Prostate gland (tissue), 2 donors: ENCODE measurements at regions not wholly inside any gene's neighbourhood (a gene's known extent, or its start where the extent isn't known, plus 50 kb on each side); places are given as distances from the start of the nearest gene placed in this dataset.

Experiments
- DNase-seq: peaks from one replicate; pipeline ENCODE4 v3.0.0-alpha.2; 2019; ENCODE audit warnings: low spot score
- H3K27ac ChIP-seq, 2 donors: fragments of 200-600 bp; sonication (generic); 2 replicates each; pipeline ENCODE4 v1.5.1; 2017 to 2019
- H3K27me3 ChIP-seq: fragments of 200-600 bp; sonication (generic); replicated peaks from 2 replicates; pipeline ENCODE4 v1.5.1; 2019; ENCODE audit not compliant: insufficient read depth
- H3K36me3 ChIP-seq, 2 donors: fragments of 200-600 bp; sonication (generic); 1 replicate in 1 of 2; 2 replicates in 1 of 2; pipeline versions ENCODE4 v1.5.1 to v1.8.1; 2017 to 2019
- H3K4me1 ChIP-seq: fragments of 200-600 bp; sonication (generic); replicated peaks from 2 replicates; pipeline ENCODE4 v1.5.1; 2019
- H3K4me3 ChIP-seq, 2 donors: fragments of 200-600 bp; sonication (generic); 2 replicates each; pipeline ENCODE4 v1.5.1; 2017 to 2019
- H3K9me3 ChIP-seq: fragments of 200-600 bp; sonication (generic); 2 replicates; pipeline ENCODE4 v1.5.1; 2017
- CTCF ChIP-seq, 4 experiments: fragments of 200-600 bp in 2 of 4; fragments of 450-650 bp in 2 of 4; sonication (generic) in 2 of 4; IDR thresholded peaks; 1 replicate in 3 of 4; 2 replicates in 1 of 4; pipeline ENCODE4 v1.5.1; 2016 to 2019; ENCODE audit warnings: antibody characterized with exemption in 4 of 4, mild to moderate bottlenecking in 2 of 4, moderate library complexity in 2 of 4
- POLR2A ChIP-seq: fragments of 450-650 bp; IDR thresholded peaks from one replicate; pipeline ENCODE4 v1.6.1; 2016; ENCODE audit warnings: antibody characterized with exemption, mild to moderate bottlenecking
- POLR2AphosphoS5 ChIP-seq: sonication (generic); formaldehyde crosslinking; IDR thresholded peaks from one replicate; pipeline ENCODE4 v1.6.1; 2017; ENCODE audit warnings: antibody characterized with exemption
- WGBS: methylation state at CpG from one replicate; pipeline ENCODE4 v1.1.5; 2018; 5-methylcytosine and 5-hydroxymethylcytosine counted together
- intact Hi-C: fragments of 100-400 bp; cut with DNase I; formaldehyde crosslinking; loops from one replicate; pipeline ENCODE4 v1.14.2; 2022

DNA sequence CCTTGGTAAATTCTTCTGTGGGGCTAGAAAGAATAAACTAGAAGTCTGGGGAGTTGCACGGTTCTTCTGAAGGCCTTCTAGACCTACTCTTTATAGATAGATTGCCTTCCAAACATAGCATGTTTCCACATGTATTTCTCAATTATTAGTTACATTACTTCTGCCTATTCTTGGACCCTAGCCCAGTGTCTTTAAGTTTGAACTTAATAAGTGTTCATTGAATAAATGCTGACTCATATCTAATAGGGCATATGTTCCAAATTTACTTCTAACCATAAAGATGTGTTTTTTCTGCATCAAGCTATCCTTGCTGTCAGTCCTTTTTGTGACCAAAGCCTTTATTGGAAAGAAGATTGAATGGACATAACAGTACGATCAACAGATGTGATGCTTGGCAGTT is 503.6 kb upstream of the ZFP42 start:
- Histone ChIP-seq H3K4me3 (no peak overlapping the region), H3K27ac (no peak overlapping the region), H3K4me1 (no peaks in the 10 kb centered on the region), H3K9me3 (no peaks in the 10 kb centered on the region), H3K27me3 (no peaks in the 10 kb centered on the region), H3K36me3 (no peaks in the 10 kb centered on the region)
- intact Hi-C loops: no loop called here
- WGBS: 69% methylated on average over 2 of the region's 2 CpGs
- no peak for DNase-seq
- TF ChIP-seq POLR2AphosphoS5 (no peak), POLR2A (no peak), CTCF (IDR thresholded peaks at IDR 0.05) (no peak)

DNA sequence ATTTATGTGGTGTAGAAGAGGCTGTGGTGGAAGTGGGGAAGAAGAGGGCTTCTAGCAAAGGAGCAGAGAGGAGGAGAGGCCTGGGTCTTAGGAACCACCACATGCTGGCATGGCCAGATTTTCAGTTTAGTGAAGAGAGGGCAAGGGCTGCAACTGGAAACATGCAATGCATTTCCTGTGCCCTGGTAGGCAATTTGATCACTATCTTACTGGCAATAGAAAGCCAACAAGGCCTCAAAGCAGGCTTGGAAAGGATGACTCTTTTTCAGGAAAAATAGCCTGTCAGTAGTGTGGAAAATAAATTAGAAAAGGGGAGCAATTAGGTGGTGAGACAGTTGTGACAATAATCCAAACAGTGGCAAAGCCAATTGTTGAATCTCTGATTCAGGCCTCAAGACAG is 501.9 kb upstream of the ZFP42 start:
- no peak for DNase-seq
- intact Hi-C loops: no loop called here
- Histone ChIP-seq H3K27me3 (no peaks in the 10 kb centered on the region), H3K27ac (no peak overlapping the region), H3K4me1 (no peaks in the 10 kb centered on the region), H3K4me3 (no peak overlapping the region), H3K9me3 (no peaks in the 10 kb centered on the region), H3K36me3 (no peaks in the 10 kb centered on the region)
- TF ChIP-seq POLR2AphosphoS5: no peak

DNA sequence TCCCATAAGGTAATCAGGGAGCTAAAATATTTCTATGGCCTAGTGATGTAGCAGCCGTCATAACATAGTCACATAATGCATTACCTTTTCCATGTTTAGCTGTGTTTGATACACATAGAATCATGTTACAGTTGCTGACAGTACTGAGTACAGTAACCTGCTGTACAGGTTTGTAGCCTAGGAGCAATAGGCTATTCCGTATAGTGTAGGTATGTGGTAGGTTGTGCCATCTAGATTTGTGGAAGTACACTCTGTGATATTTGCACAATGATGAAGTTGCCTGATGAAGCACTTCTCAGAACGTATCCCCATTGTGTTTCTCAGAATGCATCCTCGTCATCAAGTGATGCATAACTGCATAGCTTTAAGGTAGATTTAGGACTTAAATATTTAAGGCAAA is 495.6 kb upstream of the ZFP42 start:
- Histone ChIP-seq H3K4me3 (no peak overlapping the region), H3K4me1 (no peaks in the 10 kb centered on the region), H3K27me3 (no peaks in the 10 kb centered on the region), H3K27ac (no peak overlapping the region), H3K9me3 (no peaks in the 10 kb centered on the region), H3K36me3 (no peaks in the 10 kb centered on the region)
- intact Hi-C loops: no loop called here
- TF ChIP-seq CTCF (IDR thresholded peaks at IDR 0.05) (no peak), POLR2AphosphoS5 (no peak), POLR2A (no peak)
- DNase-seq: no peak
- 71% methylated on average over 4 of the region's 4 CpGs for WGBS

DNA sequence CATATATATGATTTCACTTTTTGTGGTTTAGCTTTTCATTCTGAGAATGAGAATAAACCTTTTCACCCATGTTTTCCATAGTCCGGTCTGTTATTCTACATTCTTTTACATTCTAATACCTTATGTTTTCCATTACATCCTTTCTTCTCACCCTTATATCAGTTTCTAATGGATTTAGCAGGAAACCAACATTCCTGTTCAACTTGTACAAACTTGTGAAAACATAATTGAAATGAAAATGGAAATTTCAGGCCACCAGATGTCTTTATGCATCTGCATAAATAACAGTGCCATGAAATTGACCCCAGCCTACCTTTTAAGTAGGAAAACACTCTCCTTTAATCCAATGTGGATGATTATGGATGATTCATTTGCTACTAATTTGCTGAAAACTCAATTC is 494.8 kb upstream of the ZFP42 start:
- Histone ChIP-seq H3K4me1 (no peaks in the 10 kb centered on the region), H3K4me3 (no peak overlapping the region), H3K27me3 (no peaks in the 10 kb centered on the region), H3K9me3 (no peaks in the 10 kb centered on the region), H3K36me3 (no peaks in the 10 kb centered on the region), H3K27ac (no peak overlapping the region)
- TF ChIP-seq CTCF (IDR thresholded peaks at IDR 0.05): no peak
- TF ChIP-seq POLR2AphosphoS5: no peak
- no peak for TF ChIP-seq POLR2A
- intact Hi-C loops: no loop called here
- WGBS: 87% methylated on average over 1 of the region's 1 CpG
- DNase-seq: no peak

- TF ChIP-seq POLR2A (no peak), CTCF (IDR thresholded peaks at IDR 0.05) (no peak), POLR2AphosphoS5 (no peak)
- Histone ChIP-seq H3K4me3 (no peak overlapping the region), H3K4me1 (no peaks in the 10 kb centered on the region), H3K9me3 (no peaks in the 10 kb centered on the region), H3K27me3 (no peaks in the 10 kb centered on the region), H3K27ac (no peak overlapping the region), H3K36me3 (no peaks in the 10 kb centered on the region)
- intact Hi-C loops: no loop called here
- no peak for DNase-seq
- 89% methylated on average over 8 of the region's 8 CpGs for WGBS
Observed at GRCh38 chr4:187501731-187502130, 493.8 kb upstream of the ZFP42 start.
